Astrocyte of the hippocampus (primary cell): ENCODE measurements at regions not wholly inside any gene's neighbourhood (a gene's known extent, or its start where the extent isn't known, plus 50 kb on each side); places are given as distances from the start of the nearest gene placed in this dataset.
"Not testable (repeated sequence)": the region's sequence is repeated elsewhere in the genome, so short reads cannot be mapped to it uniquely, and the experiment has no call there.

Source experiments
- DNase-seq: peaks from one replicate; pipeline ENCODE4 v3.0.0; 2011; ENCODE audit warnings: low read depth, low spot score

DNA sequence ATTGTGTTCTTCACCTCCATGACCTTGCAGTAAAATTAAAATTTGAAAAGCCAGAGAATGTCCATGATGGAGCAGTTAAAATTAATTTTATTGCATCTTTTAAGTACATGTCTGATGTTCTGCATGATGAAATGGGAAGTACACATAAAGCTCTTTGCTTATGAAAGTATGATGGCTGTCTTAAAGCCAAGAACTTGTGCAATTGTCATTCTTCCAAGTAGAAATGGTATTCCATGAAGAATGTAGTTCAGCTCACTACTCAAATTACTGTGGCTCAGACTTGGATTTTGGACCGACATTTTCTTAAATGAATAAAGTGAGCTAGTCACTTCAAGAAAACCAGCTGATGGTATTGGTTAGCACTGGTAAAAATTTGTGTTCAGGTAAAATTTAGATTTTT lies 161.7 kb upstream of the CXCL13 start:
- no peak for DNase-seq

DNA sequence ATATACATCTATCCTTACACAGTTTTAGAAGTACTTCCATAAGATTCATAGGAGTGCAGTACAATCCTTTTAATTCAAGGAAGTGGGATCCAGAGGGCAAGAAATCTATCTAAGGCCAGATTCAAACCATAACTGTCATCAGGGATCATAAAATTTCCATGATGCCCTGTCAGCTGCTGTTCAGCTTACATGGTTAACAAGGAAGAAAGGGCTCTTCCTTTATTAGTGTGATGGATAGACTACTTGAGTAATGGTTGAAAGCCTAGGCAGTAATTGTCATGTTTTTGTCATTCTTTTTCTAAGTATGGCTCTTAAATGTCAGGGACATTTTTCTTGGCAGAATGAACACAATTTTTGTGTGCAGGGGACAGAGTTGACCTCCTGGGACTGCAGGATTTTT lies 159.8 kb upstream of the CXCL13 start:
- DNase-seq, result no peak

DNA sequence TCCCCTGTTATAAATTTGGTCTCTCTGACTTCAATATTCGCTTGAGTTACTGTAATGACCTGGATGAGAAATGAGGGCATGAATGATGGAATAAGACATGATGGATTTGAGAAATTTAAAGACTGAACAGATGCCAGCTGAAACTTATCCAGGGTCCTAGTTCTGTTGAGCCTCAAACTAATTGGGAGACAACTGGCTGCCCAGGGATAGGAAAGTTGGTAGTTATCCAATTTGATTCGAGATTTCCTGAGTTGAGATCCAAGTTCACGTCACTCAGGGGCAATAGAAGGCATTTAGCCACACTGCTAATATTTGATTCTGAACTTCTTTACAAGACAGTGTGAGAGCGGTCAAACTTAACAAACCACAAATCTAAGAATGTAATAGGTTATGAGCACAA lies 159.0 kb upstream of the CXCL13 start:
- DNase-seq, result no peak

DNA sequence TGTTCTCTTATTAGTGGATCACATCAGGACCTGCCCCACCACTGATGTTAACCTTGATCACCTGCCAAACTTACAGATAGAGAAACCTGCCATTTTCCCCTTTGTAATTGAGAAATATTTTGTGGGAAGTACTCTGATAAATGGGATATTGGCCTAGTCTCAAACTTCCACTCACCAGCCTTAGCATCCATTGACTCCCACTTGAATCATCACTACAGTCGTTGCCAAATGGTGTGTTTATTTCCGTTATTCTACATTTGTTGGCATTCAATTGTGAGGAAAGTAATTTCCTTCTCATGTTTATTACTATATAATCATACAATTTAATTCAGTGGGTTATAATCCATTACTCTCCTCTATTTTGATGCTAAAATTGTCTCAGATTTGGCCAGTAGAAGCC lies 156.4 kb upstream of the CXCL13 start:
- DNase-seq, result no peak

DNA sequence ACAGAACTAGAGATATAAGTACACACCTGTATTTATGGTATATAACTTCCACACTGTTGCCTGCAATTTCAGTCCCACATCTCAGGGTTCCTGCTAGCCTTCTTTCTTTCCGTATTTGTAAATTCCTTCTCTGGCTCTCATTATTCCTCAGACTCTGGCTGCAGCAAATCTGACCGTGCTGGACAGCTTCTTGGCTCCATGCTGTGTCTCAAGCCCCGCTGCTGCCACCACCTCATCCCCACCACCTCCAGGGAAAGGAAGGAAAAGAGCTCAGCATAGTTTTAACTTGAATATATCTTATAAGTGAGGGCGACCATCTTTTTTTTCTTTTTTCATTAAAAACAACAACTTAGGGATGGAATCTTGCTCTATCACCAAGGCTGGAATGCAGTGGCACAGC lies 155.6 kb upstream of the CXCL13 start:
- DNase-seq, result peak; percentile 14

- peak; percentile 9 for DNase-seq
Measured at GRCh38 chr4:77451530-77451929, 154.1 kb upstream of the CXCL13 start.

DNA sequence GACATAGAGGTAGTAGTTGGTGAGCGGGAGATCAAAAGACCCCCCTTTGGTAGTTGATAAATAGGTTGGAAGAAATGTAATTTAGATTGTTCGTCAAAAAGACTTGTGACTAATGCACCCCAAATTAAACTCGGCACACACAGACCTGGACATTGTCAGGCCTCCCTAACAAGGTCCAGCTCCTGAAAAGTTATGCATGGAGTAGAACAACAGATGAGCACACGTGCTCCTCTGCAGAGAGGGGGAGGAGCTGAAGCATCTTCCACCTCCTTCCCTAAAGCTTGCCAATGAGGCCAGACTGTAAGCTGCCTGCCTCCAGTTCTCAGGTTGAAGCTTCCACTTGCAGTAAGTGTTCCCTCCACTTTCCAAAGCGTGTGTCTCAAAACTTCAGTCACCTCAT lies 153.5 kb upstream of the CXCL13 start:
- DNase-seq, result not testable (repeated sequence)

DNA sequence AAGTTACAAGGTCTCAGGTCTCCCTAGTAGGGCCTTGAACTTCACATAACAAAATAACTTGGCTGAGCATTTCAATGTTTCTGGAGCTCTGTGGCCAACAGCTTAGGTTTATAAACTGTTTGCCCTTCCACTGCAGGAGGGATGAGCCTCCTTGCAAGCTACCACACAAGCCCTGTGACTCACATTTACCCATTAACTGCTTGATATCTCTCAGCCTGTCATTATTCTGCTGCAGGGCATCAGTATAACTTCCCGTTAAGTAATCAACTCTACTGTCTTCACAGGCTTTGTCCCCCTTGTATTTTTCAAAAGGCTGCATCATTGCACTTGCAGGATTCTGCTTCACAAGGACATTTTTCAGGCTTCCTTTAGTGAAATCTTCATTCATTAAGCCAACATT lies 151.7 kb upstream of the CXCL13 start:
- DNase-seq, result no peak

DNA sequence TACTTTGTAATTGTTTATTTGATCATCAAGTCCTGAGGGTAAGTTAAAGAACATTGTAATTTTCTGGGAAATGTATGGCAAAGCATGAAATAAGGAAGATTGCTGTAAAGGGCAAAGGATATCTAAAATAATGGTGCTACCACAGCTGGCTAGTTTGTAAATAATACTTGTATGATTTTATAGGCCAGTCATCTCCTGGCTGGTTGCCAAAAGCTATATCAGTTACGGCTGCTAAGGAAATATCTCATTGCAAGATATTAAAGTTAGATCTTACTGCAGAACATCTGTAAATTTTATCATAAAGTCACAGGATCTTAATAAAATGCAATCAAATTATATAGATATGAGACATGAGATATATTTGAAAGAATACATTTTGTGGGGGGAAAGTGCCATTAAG lies 150.8 kb upstream of the CXCL13 start:
- no peak for DNase-seq

- DNase-seq, result not testable (repeated sequence)
Measured at GRCh38 chr4:77464100-77464499, 141.5 kb upstream of the CXCL13 start.

DNA sequence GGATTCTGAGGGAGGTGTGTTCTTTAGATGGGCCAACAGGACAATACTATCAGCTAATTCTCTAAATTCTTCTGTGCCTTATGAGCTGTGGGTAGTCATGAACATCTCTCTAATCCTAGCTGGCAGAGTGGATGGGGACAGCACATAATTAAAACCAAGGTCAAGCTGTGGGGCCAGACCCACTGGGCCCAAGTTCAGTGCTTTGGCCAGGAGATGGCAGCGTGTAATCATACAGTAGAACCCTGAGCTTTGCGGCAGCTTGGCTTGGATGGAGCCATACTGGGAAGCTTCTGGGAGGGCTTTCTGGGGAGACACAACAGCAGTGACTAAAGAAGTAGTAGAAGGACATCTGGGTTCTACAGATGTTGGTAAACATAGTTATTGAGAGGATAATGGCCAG lies 140.3 kb upstream of the CXCL13 start:
- DNase-seq, result peak; percentile 41

DNA sequence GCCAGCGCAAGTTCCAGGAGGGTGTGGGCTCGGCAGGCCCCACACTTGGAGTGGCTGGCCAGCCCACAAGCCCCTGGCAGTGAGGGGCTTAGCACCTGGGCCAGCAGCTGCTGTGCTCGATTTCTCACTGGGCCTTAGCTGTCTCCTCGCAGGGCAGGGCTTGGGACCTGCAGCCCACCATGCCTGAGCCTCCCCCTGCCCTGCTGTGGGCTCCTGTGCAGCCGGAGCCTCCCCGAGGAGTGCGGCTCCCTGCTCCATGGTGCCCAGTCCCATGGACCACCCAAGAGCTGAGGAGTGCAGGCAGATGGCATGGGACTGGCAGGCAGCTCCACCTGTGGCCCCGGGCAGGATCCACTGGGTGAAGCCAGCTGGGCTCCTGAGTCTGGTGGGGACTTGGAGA lies 139.2 kb upstream of the CXCL13 start:
- DNase-seq, result no peak

- DNase-seq, result no peak
Measured at GRCh38 chr4:77471821-77472495, 133.7 kb upstream of the CXCL13 start.

- DNase-seq, result peak; percentile 17
Measured at GRCh38 chr4:77473509-77473908, 132.1 kb upstream of the CXCL13 start.

GRCh38 chr4:77481856-77482255 lies 123.8 kb upstream of the CXCL13 start:
- DNase-seq, result peak; percentile 10

DNA sequence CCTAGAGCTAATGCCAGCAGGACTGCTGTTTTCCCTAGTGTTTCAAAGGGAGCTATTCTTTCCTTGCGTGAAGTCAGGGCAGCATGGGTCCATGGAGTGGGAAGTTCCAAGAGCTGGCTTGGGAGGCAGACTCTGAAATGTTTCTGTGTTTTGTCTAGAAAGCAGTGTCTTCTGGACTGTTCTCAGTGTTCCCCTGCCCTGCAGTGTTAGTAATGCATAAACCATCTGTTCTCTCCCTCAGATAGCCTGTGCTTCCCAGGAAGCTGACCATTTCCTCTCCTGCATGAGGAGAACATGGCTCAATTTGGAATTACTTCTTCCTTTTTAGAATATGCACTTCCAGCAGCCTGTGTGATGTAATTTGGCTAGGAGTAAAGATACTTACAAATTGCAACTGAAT lies 116.7 kb upstream of the CXCL13 start:
- no peak for DNase-seq

DNA sequence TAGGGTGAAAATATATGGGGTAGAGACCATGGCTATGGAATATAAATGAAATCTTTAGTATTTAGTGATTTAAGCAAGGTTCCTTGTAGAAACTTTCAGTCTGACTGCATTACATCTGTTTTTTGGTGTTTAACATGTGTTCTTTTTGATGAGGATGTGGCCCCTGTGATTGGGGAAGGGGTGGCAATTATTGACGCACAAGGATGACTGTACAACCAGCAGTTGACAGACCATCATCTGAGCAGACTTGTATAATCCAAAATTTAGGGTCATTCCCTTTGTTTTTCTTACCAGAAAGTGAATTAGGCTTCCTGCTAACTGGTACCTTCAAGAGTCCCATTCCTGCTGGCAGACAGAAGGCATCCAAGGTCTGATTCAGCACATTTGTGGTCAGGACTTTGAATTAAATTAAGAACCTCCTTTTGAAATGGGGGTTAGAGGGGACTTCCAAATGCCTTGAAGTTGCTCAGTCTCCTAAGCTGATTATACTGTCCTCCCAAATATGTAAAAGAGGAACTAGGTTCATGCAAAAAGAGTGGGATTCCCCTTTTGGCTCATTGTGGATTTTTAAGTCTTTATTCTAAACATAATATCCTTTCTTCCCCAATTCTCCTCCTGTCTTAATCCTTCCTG lies 112.4 kb upstream of the CXCL13 start:
- DNase-seq, result peak; percentile 26

DNA sequence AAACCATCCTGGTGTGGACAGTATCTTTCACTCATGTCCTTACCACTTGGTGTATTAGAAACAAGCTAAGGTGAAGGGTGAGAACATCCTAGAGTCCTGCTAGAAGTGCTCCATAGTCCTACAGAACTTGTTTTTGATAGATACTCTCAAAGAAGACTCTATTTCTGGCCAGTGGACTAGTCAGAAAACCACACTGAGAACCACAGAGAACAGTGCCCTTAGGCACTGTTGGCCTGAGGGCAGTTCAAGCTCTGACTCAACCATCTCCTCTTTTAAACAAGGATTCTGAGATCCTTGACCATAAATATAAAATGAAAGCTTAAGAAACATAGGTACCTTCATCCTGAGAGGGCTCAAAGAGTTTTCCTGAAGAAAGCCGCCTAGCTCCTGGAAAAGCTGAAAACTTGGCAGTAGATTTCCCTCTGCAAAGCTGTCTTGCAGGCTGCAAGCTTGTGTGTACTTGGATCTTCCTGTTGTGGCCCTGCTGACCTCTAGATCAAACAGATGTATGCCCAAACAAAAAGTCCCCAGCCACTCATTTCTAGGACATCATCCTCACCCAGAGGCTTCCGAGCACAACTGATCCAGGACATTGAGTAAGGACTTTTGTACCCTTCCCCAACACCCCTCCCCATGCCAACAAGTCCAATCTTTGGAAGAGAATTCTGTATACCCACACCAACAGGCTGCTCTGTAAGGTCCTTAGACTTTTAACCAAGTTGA lies 111.6 kb upstream of the CXCL13 start:
- no peak for DNase-seq

DNA sequence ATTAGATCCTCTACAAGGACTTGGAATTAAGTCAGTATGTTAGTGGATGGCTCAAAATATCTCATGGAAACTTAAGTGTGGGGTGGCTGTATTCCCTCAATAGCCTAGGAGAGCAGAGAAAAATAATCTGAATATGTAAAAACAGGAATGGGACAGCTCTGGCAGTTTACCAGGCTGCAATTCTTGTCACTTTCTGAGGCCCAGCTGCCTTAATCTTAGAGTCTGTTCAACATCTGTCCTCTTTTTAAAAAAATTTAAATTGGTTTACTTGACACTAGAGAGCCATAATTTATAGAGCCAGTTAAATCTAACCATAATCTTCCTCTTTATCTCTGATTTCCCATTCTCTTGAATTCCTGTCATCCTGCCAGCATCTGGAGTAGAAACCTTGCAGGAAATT lies 109.2 kb upstream of the CXCL13 start:
- DNase-seq, result no peak

GRCh38 chr4:77500801-77501200 lies 104.8 kb upstream of the CXCL13 start:
- no peak for DNase-seq

GRCh38 chr4:77501240-77501639 lies 104.4 kb upstream of the CXCL13 start:
- DNase-seq, result no peak

- no peak for DNase-seq
Measured at GRCh38 chr4:77501851-77502250, 103.8 kb upstream of the CXCL13 start.

DNA sequence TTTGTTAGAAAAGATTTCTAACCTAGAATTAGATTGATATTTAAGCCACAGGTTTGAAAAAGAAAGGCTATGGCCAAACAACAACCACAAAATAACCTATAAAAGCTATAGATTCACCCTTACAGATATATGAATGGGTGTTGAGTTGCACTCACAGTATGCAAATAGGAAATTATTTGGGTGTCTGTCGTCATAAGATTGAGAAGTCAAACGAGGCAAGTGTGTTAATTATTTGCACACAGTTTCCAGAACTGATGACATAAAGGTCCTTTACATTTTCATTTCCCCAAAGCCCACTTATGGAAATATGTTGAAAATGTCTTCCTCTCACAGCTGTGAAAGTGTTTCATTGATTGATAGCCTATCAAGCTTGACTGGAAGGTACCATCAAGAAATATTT lies 101.2 kb upstream of the CXCL13 start:
- no peak for DNase-seq
